ENCODE measurements at regions not wholly inside any gene's neighbourhood (a gene's known extent, or its start where the extent isn't known, plus 50 kb on each side); places are given as distances from the start of the nearest gene placed in this dataset.

- H3K36me3 ChIP-seq (replicated peaks), result no peaks in the 10 kb centered on the region
- in situ Hi-C loops (cut with HindIII; ENCODE audit: low pct_ligation_motif_present, low sequenced_read_pairs), result no loop called here
- no peak for TF ChIP-seq CTCF (IDR thresholded peaks at IDR 0.05; ENCODE audit: low read depth, low read length, missing control alignments)
- H3K27ac ChIP-seq, result no peak overlapping the region
- no peaks in the 10 kb centered on the region for H3K27me3 ChIP-seq (replicated peaks)
- DNase-seq, result no peak
- no peak overlapping the region for H3K4me3 ChIP-seq (ENCODE audit: low read depth, low read length)
These were observed 303.3 kb upstream of the FGF16 start for GRCh38 chrX:77143907-77144306.

- Histone ChIP-seq H3K4me3 (ENCODE audit: low read depth, low read length) (no peak overlapping the region), H3K36me3 (replicated peaks) (no peaks in the 10 kb centered on the region), H3K27ac (no peak overlapping the region), H3K27me3 (replicated peaks) (no peaks in the 10 kb centered on the region)
- peak; percentile 42 for TF ChIP-seq CTCF (IDR thresholded peaks at IDR 0.05; ENCODE audit: low read depth, low read length, missing control alignments)
- in situ Hi-C loops (cut with HindIII; ENCODE audit: low pct_ligation_motif_present, low sequenced_read_pairs), result no loop called here
- no peak for DNase-seq
These were observed 286.9 kb upstream of the FGF16 start for GRCh38 chrX:77160301-77160700.

GRCh38 chrX:77162777-77163176 lies 284.4 kb upstream of the FGF16 start:
- Histone ChIP-seq H3K36me3 (replicated peaks) (no peaks in the 10 kb centered on the region), H3K27ac (no peak overlapping the region), H3K27me3 (replicated peaks) (no peaks in the 10 kb centered on the region), H3K4me3 (ENCODE audit: low read depth, low read length) (no peak overlapping the region)
- DNase-seq, result no peak
- in situ Hi-C loops (cut with HindIII; ENCODE audit: low pct_ligation_motif_present, low sequenced_read_pairs), result no loop called here
- no peak for TF ChIP-seq CTCF (IDR thresholded peaks at IDR 0.05; ENCODE audit: low read depth, low read length, missing control alignments)

GRCh38 chrX:77167993-77168392 lies 279.2 kb upstream of the FGF16 start:
- Histone ChIP-seq H3K27ac (no peak overlapping the region), H3K4me3 (ENCODE audit: low read depth, low read length) (no peak overlapping the region), H3K27me3 (replicated peaks) (no peaks in the 10 kb centered on the region), H3K36me3 (replicated peaks) (no peaks in the 10 kb centered on the region)
- DNase-seq, result peak; percentile 2
- in situ Hi-C loops (cut with HindIII; ENCODE audit: low pct_ligation_motif_present, low sequenced_read_pairs), result no loop called here
- TF ChIP-seq CTCF (IDR thresholded peaks at IDR 0.05; ENCODE audit: low read depth, low read length, missing control alignments), result no peak

- Histone ChIP-seq H3K27me3 (replicated peaks) (no peaks in the 10 kb centered on the region), H3K36me3 (replicated peaks) (no peaks in the 10 kb centered on the region), H3K4me3 (ENCODE audit: low read depth, low read length) (no peak overlapping the region), H3K27ac (no peak overlapping the region)
- in situ Hi-C loops (cut with HindIII; ENCODE audit: low pct_ligation_motif_present, low sequenced_read_pairs), result no loop called here
- TF ChIP-seq CTCF (IDR thresholded peaks at IDR 0.05; ENCODE audit: low read depth, low read length, missing control alignments), result no peak
- no peak for DNase-seq
These were observed 272.3 kb upstream of the FGF16 start for GRCh38 chrX:77174680-77175519.

GRCh38 chrX:77200663-77201062 lies 246.5 kb upstream of the FGF16 start:
- no peaks in the 10 kb centered on the region for H3K36me3 ChIP-seq (replicated peaks)
- no peak overlapping the region for H3K27ac ChIP-seq
- H3K27me3 ChIP-seq (replicated peaks), result no peaks in the 10 kb centered on the region
- in situ Hi-C loops (cut with HindIII; ENCODE audit: low pct_ligation_motif_present, low sequenced_read_pairs), result no loop called here
- H3K4me3 ChIP-seq (ENCODE audit: low read depth, low read length), result no peak overlapping the region
- TF ChIP-seq CTCF (IDR thresholded peaks at IDR 0.05; ENCODE audit: low read depth, low read length, missing control alignments), result no peak
- DNase-seq, result no peak
